ENCODE measurements at regions not wholly inside any gene's neighbourhood (a gene's known extent, or its start where the extent isn't known, plus 50 kb on each side); places are given as distances from the start of the nearest gene placed in this dataset.

- no TSS peak for BruUV-seq (replicated peaks)
- Histone ChIP-seq H3K4me3 (ENCODE audit: low read depth in 2 of 2, low read length in 2 of 2) (no peak overlapping the region), H3K4me1 (ENCODE audit: control insufficient read depth, insufficient read depth, low read length) (no peaks in the 10 kb centered on the region), H3K27ac (ENCODE audit: low read length) (no peak overlapping the region), H3K36me3 (ENCODE audit: control insufficient read depth, insufficient read depth, low read length) (no peaks in the 10 kb centered on the region), H3K27me3 (ENCODE audit: control insufficient read depth, insufficient read depth, low read length) (no peaks in the 10 kb centered on the region), H3K9me3 (ENCODE audit: control insufficient read depth, insufficient read depth, low read depth, low read length) (no peaks in the 10 kb centered on the region)
- DNase-seq (ENCODE audit: low read depth, low spot score), result no peak
- ChIA-PET CTCF (no interaction called here), POLR2A (no interaction called here)
- intact Hi-C loops (cut with micrococcal nuclease; ENCODE audit: unreplicated experiment), result no loop called here
- TF ChIP-seq, protein P1, sequence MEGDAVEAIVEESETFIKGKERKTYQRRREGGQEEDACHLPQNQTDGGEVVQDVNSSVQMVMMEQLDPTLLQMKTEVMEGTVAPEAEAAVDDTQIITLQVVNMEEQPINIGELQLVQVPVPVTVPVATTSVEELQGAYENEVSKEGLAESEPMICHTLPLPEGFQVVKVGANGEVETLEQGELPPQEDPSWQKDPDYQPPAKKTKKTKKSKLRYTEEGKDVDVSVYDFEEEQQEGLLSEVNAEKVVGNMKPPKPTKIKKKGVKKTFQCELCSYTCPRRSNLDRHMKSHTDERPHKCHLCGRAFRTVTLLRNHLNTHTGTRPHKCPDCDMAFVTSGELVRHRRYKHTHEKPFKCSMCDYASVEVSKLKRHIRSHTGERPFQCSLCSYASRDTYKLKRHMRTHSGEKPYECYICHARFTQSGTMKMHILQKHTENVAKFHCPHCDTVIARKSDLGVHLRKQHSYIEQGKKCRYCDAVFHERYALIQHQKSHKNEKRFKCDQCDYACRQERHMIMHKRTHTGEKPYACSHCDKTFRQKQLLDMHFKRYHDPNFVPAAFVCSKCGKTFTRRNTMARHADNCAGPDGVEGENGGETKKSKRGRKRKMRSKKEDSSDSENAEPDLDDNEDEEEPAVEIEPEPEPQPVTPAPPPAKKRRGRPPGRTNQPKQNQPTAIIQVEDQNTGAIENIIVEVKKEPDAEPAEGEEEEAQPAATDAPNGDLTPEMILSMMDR (IDR thresholded peaks at IDR 0.05), result no peak
- no peak for TF ChIP-seq REST (IDR thresholded peaks at IDR 0.05; ENCODE audit: insufficient read depth in 1 of 2, low read depth in 2 of 2, low read length in 1 of 2)
- no peak for TF ChIP-seq SIN3A (IDR thresholded peaks at IDR 0.05; ENCODE audit: borderline replicate concordance, insufficient read depth, low read depth, low read length)
- no peak for TF ChIP-seq POLR2AphosphoS5 (IDR thresholded peaks at IDR 0.05; ENCODE audit: low read depth, low read length)
- no peak for TF ChIP-seq TCF7L2 (IDR thresholded peaks at IDR 0.05; ENCODE audit: low read depth, low read length)
- no peak for ATAC-seq
- in situ Hi-C loops (cut with HindIII; ENCODE audit: low pct_unique_long_range_greater_than_20kb, low sequenced_read_pairs), result no loop called here
Measured at GRCh38 chr3:76976996-76977395, 62.9 kb upstream of the ROBO2 start.

- Histone ChIP-seq H3K4me1 (ENCODE audit: control insufficient read depth, insufficient read depth, low read length) (no peaks in the 10 kb centered on the region), H3K36me3 (ENCODE audit: control insufficient read depth, insufficient read depth, low read length) (no peaks in the 10 kb centered on the region), H3K27ac (ENCODE audit: low read length) (no peak overlapping the region), H3K27me3 (ENCODE audit: control insufficient read depth, insufficient read depth, low read length) (no peaks in the 10 kb centered on the region), H3K9me3 (ENCODE audit: control insufficient read depth, insufficient read depth, low read depth, low read length) (no peaks in the 10 kb centered on the region), H3K4me3 (ENCODE audit: low read depth in 2 of 2, low read length in 2 of 2) (no peak overlapping the region)
- in situ Hi-C loops (cut with HindIII; ENCODE audit: low pct_unique_long_range_greater_than_20kb, low sequenced_read_pairs) (no loop called here), intact Hi-C loops (cut with micrococcal nuclease; ENCODE audit: unreplicated experiment) (no loop called here)
- CTCF ChIA-PET, result no interaction called here
- TF ChIP-seq REST (IDR thresholded peaks at IDR 0.05; ENCODE audit: insufficient read depth in 1 of 2, low read depth in 2 of 2, low read length in 1 of 2), result no peak
- ATAC-seq, result no peak
- DNase-seq (ENCODE audit: low read depth, low spot score), result no peak
- POLR2A ChIA-PET, result no interaction called here
- no TSS peak for BruUV-seq (replicated peaks)
Measured at GRCh38 chr3:76985645-76986044, 54.3 kb upstream of the ROBO2 start.

All from Panc1 (cell line).